H9 (cell line): ENCODE measurements at regions not wholly inside any gene's neighbourhood (a gene's known extent, or its start where the extent isn't known, plus 50 kb on each side); places are given as distances from the start of the nearest gene placed in this dataset.

Experiments
- DNase-seq: peaks from one replicate; pipeline ENCODE4 v3.0.0-alpha.2; 2017
- H2AFZ ChIP-seq: one replicate; pipeline ENCODE4 v1.6.1; 2013; ENCODE audit warnings: mild to moderate bottlenecking, low read length, control low read depth, moderate library complexity
- H2AK5ac ChIP-seq: 2 replicates; pipeline ENCODE4 v1.6.1; 2013; ENCODE audit warnings: low read length, control low read depth, mixed read lengths; ENCODE audit not compliant: insufficient read length
- H2BK120ac ChIP-seq: one replicate; pipeline ENCODE4 v1.6.1; 2013; ENCODE audit warnings: low read depth, mild to moderate bottlenecking, low read length, control low read depth, inconsistent platforms; ENCODE audit not compliant: poor library complexity, severe bottlenecking
- H2BK12ac ChIP-seq: 2 replicates; pipeline ENCODE4 v1.6.1; 2013; ENCODE audit warnings: low read length, control low read depth, mixed read lengths, low read depth; ENCODE audit not compliant: insufficient read length
- H2BK15ac ChIP-seq: 2 replicates; pipeline ENCODE4 v1.6.1; 2013; ENCODE audit warnings: low read depth, low read length, control low read depth
- H2BK20ac ChIP-seq: one replicate; pipeline ENCODE4 v1.6.1; 2013; ENCODE audit warnings: low read depth, mild to moderate bottlenecking, low read length, control low read depth, inconsistent platforms; ENCODE audit not compliant: poor library complexity, severe bottlenecking
- H2BK5ac ChIP-seq: 2 replicates; pipeline ENCODE4 v1.6.1; 2013; ENCODE audit warnings: low read length, control low read depth, mixed read lengths; ENCODE audit not compliant: insufficient read length
- H3K14ac ChIP-seq: 2 replicates; pipeline ENCODE4 v1.6.1; 2013; ENCODE audit warnings: low read length, control low read depth; ENCODE audit not compliant: insufficient read depth
- H3K18ac ChIP-seq: 2 replicates; pipeline ENCODE4 v1.6.1; 2013; ENCODE audit warnings: low read depth, mild to moderate bottlenecking, mixed read lengths, low read length, control low read depth; ENCODE audit not compliant: insufficient read length
- H3K23ac ChIP-seq: 2 replicates; pipeline ENCODE4 v1.6.1; 2013; ENCODE audit warnings: low read length, control low read depth, mixed read lengths, low read depth; ENCODE audit not compliant: insufficient read length
- H3K23me2 ChIP-seq: 2 replicates; pipeline ENCODE4 v1.6.1; 2013; ENCODE audit warnings: low read depth, mild to moderate bottlenecking, mixed read lengths, low read length, control low read depth; ENCODE audit not compliant: insufficient read length, poor library complexity, severe bottlenecking
- H3K27ac ChIP-seq: 2 replicates; pipeline ENCODE4 v1.5.1; 2013; ENCODE audit warnings: low read length, control low read depth, mixed read lengths, low read depth; ENCODE audit not compliant: insufficient read length
- H3K27me3 ChIP-seq: 2 replicates; pipeline ENCODE4 v1.6.1; 2013; ENCODE audit warnings: low read length, control low read depth, inconsistent platforms; ENCODE audit not compliant: insufficient read depth
- H3K4ac ChIP-seq: 2 replicates; pipeline ENCODE4 v1.6.1; 2013; ENCODE audit warnings: low read depth, mild to moderate bottlenecking, control low read depth, inconsistent platforms, low read length, moderate library complexity
- H3K4me1 ChIP-seq: 2 replicates; pipeline ENCODE4 v1.6.1; 2013; ENCODE audit warnings: low read length, control low read depth, inconsistent platforms; ENCODE audit not compliant: insufficient read depth
- H3K4me2 ChIP-seq: 2 replicates; pipeline ENCODE4 v1.6.1; 2013; ENCODE audit warnings: low read length, control low read depth, mixed read lengths; ENCODE audit not compliant: insufficient read length, insufficient read depth
- H3K56ac ChIP-seq: 2 replicates; pipeline ENCODE4 v1.6.1; 2013; ENCODE audit warnings: low read depth, mild to moderate bottlenecking, mixed read lengths, low read length, control low read depth; ENCODE audit not compliant: insufficient read length
- H3K79me1 ChIP-seq: 2 replicates; pipeline ENCODE4 v1.6.1; 2013; ENCODE audit warnings: low read depth, mild to moderate bottlenecking, moderate library complexity, low read length, control low read depth, inconsistent platforms; ENCODE audit not compliant: insufficient read depth, poor library complexity, severe bottlenecking
- H3K79me2 ChIP-seq: 2 replicates; pipeline ENCODE4 v1.6.1; 2013; ENCODE audit warnings: low read length, control low read depth, inconsistent platforms; ENCODE audit not compliant: insufficient read depth
- H3K9ac ChIP-seq: 2 replicates; pipeline ENCODE4 v1.6.1; 2013; ENCODE audit warnings: low read length, control low read depth, mixed read lengths; ENCODE audit not compliant: insufficient read length; ENCODE audit errors: extremely low read depth
- H3K9me3 ChIP-seq: one replicate; pipeline ENCODE4 v1.6.1; 2013; ENCODE audit warnings: low read depth, low read length, inconsistent platforms; ENCODE audit not compliant: control insufficient read depth
- H3T11ph ChIP-seq: one replicate; pipeline ENCODE4 v1.6.1; 2013; ENCODE audit warnings: mild to moderate bottlenecking, low read length, control low read depth, inconsistent platforms
- H4K20me1 ChIP-seq: one replicate; pipeline ENCODE4 v1.6.1; 2013; ENCODE audit not compliant: control insufficient read depth, insufficient read length, insufficient read depth
- H4K5ac ChIP-seq: 2 replicates; pipeline ENCODE4 v1.6.1; 2013; ENCODE audit warnings: low read depth, mild to moderate bottlenecking, mixed read lengths, low read length, control low read depth; ENCODE audit not compliant: insufficient read length
- H4K8ac ChIP-seq: replicated peaks from 2 replicates; pipeline ENCODE4 v1.6.1; 2013; ENCODE audit warnings: low read length, control low read depth, mixed read lengths, low read depth; ENCODE audit not compliant: insufficient read length
- H4K91ac ChIP-seq: 2 replicates; pipeline ENCODE4 v1.6.1; 2013; ENCODE audit warnings: low read depth, mild to moderate bottlenecking, moderate library complexity, mixed read lengths, low read length, control low read depth; ENCODE audit not compliant: insufficient read length
- H3K27ac Mint-ChIP-seq, 3 experiments: 2 replicates in 2 of 3; 3 replicates in 1 of 3; pipeline ENCODE4 v1.8.0; 2020 to 2021; ENCODE audit warnings: mixed read lengths in 3 of 3, mild to moderate bottlenecking in 1 of 3, moderate library complexity in 1 of 3
- H3K27me3 Mint-ChIP-seq: 2 replicates; pipeline ENCODE4 v1.8.0; 2021; ENCODE audit warnings: low read depth, mild to moderate bottlenecking, moderate library complexity, mixed read lengths
- H3K36me3 Mint-ChIP-seq, 3 experiments: 2 replicates in 2 of 3; 3 replicates in 1 of 3; pipeline ENCODE4 v1.8.0; 2020 to 2021; ENCODE audit warnings: low read depth in 3 of 3, mixed read lengths in 3 of 3; ENCODE audit not compliant: insufficient read depth in 1 of 3
- H3K4me1 Mint-ChIP-seq, 2 experiments: 2 replicates each; pipeline ENCODE4 v1.8.0; 2020; ENCODE audit warnings: mixed read lengths in 2 of 2
- H3K4me3 Mint-ChIP-seq, 2 experiments: 2 replicates in 1 of 2; 3 replicates in 1 of 2; pipeline ENCODE4 v1.8.0; 2020 to 2021; ENCODE audit warnings: mild to moderate bottlenecking in 2 of 2, mixed read lengths in 2 of 2, moderate library complexity in 1 of 2
- H3K9me3 Mint-ChIP-seq, 2 experiments: 2 replicates in 1 of 2; 3 replicates in 1 of 2; pipeline ENCODE4 v1.8.0; 2020; ENCODE audit warnings: mild to moderate bottlenecking in 2 of 2, mixed read lengths in 2 of 2, moderate library complexity in 1 of 2
- CTCF ChIP-seq: fragments of 200-600 bp; sonication (generic); conservative IDR thresholded peaks from 3 replicates; pipeline ENCODE4 v1.8.0; 2021; ENCODE audit warnings: antibody characterized with exemption, mild to moderate bottlenecking
- WGBS: extraction: QIAGEN DNeasy Blood & Tissue Kit; methylation state at CpG from one replicate; pipeline ENCODE4 v1.1.7; 2013; ENCODE audit warnings: missing lambda C conversion rate, low lambda C conversion rate, mixed read lengths; ENCODE audit not compliant: insufficient read length; ENCODE audit errors: extremely low coverage; 5-methylcytosine and 5-hydroxymethylcytosine counted together

- TF ChIP-seq CTCF: peak; percentile 58
- H2BK5ac ChIP-seq: no peak overlapping the region
- H3K4me2 ChIP-seq: no peak overlapping the region
- H3K9me3 ChIP-seq: peaks cover 5% of the 10 kb centered on the region
- no peak overlapping the region for H3K14ac ChIP-seq
- no peak overlapping the region for H3K18ac ChIP-seq
- Mint-ChIP-seq H3K4me1 (peaks cover 7 to 8% of the 10 kb centered on the region in 2 experiments; a peak in 3 of 4 replicates), H3K36me3 (peaks cover 0 to 18% (median 2%) of the 10 kb centered on the region in 3 experiments; a peak in 3 of 7 replicates), H3K27me3 (no peaks in the 10 kb centered on the region; the same call in 1 of the 2 replicates), H3K9me3 (peaks cover 14 to 17% of the 10 kb centered on the region in 2 experiments), H3K27ac (no peak overlapping the region), H3K4me3 (no peak overlapping the region)
- no peak overlapping the region for H3K56ac ChIP-seq
- H3T11ph ChIP-seq: no peak overlapping the region
- WGBS: no CpG with 5 or more reads among the region's 5 CpGs
- H2BK15ac ChIP-seq: no peak overlapping the region
- DNase-seq: peak; percentile 47
- no peaks in the 10 kb centered on the region for H3K4me1 ChIP-seq
- no peaks in the 10 kb centered on the region for H3K27me3 ChIP-seq
- H2AK5ac ChIP-seq: no peak overlapping the region
- H4K5ac ChIP-seq: no peak overlapping the region
- H3K9ac ChIP-seq: no peak overlapping the region
- H3K4ac ChIP-seq: no peak overlapping the region
- H3K79me2 ChIP-seq: no peaks in the 10 kb centered on the region
- no peak overlapping the region for H2BK120ac ChIP-seq
- no peak overlapping the region for H3K27ac ChIP-seq
- H3K23me2 ChIP-seq: no peaks in the 10 kb centered on the region
- no peak overlapping the region for H2BK12ac ChIP-seq
- peaks cover 2% of the 10 kb centered on the region for H4K20me1 ChIP-seq
- H4K91ac ChIP-seq: no peak overlapping the region
- no peaks in the 10 kb centered on the region for H3K79me1 ChIP-seq
- H2AFZ ChIP-seq: no peak overlapping the region
- H3K23ac ChIP-seq: no peak overlapping the region
- no peak overlapping the region for H2BK20ac ChIP-seq
- H4K8ac ChIP-seq: no peak overlapping the region
Measured at GRCh38 chr12:118704527-118705241, 276.7 kb upstream of the SRRM4 start.
